B cell (primary cell): ENCODE measurements at regions not wholly inside any gene's neighbourhood (a gene's known extent, or its start where the extent isn't known, plus 50 kb on each side); places are given as distances from the start of the nearest gene placed in this dataset.

Experiments
- ATAC-seq: fragments of 200-7000 bp; cut with Tn5 transposase; one replicate; pipeline ENCODE4 v1.10.0; 2021; ENCODE audit warnings: low read depth, mild to moderate bottlenecking, moderate number of reproducible peaks, moderate library complexity
- CTCF ChIA-PET: fragments of 350-600 bp; sonication (Branson Sonifier 250); formaldehyde crosslinking; loops from one replicate; lab custom pipeline; 2021; ENCODE audit warnings: antibody characterized with exemption, inconsistent platforms; lab: Charles Lee
- POLR2A ChIA-PET: fragments of 350-600 bp; sonication (Branson Sonifier 250); formaldehyde crosslinking; loops from one replicate; lab custom pipeline; 2021; ENCODE audit warnings: antibody characterized with exemption; lab: Charles Lee
- DNase-seq: peaks from one replicate; pipeline ENCODE4 v3.0.0; 2013
- H2AFZ ChIP-seq: 2 replicates; pipeline ENCODE4 v1.6.1; 2012; ENCODE audit warnings: mild to moderate bottlenecking, low read depth, low read length; ENCODE audit not compliant: insufficient read depth, poor library complexity, severe bottlenecking
- H3K27ac ChIP-seq, 2 donors: 1 replicate in 1 of 2; 2 replicates in 1 of 2; pipeline ENCODE4 v1.5.1; 2012 to 2013; ENCODE audit warnings: low read length in 2 of 2, mild to moderate bottlenecking in 2 of 2, moderate library complexity in 1 of 2
- H3K27me3 ChIP-seq, 4 experiments: fragments of 200-600 bp in 1 of 4; sonication (generic) in 1 of 4; replicated peaks in 1 of 4; 1 replicate in 2 of 4; 2 replicates in 2 of 4; pipeline versions ENCODE4 v1.6.1 to v1.7.0; 2013 to 2016; ENCODE audit warnings: low read length in 3 of 4, mild to moderate bottlenecking in 2 of 4, mixed read lengths in 1 of 4, moderate library complexity in 1 of 4; ENCODE audit not compliant: insufficient read depth in 4 of 4, control insufficient read depth in 3 of 4; ENCODE audit errors: control extremely low read depth in 1 of 4
- H3K36me3 ChIP-seq, 2 experiments: replicated peaks in 1 of 2; 1 replicate in 1 of 2; 2 replicates in 1 of 2; pipeline versions ENCODE4 v1.6.1 to v1.7.1; 2013; ENCODE audit warnings: low read length in 1 of 2; ENCODE audit not compliant: insufficient read depth in 2 of 2, control insufficient read depth in 1 of 2; ENCODE audit errors: control extremely low read depth in 1 of 2, extremely low read depth in 1 of 2
- H3K4me1 ChIP-seq, 2 donors: fragments of 200-600 bp in 1 of 2; sonication (generic) in 1 of 2; 1 replicate in 1 of 2; 2 replicates in 1 of 2; pipeline versions ENCODE4 v1.5.1 to v1.6.1; 2013 to 2017; ENCODE audit warnings: low read length in 2 of 2; ENCODE audit not compliant: control insufficient read depth in 2 of 2, insufficient read depth in 2 of 2
- H3K4me2 ChIP-seq: replicated peaks from 2 replicates; pipeline ENCODE3; 2012; ENCODE audit warnings: mild to moderate bottlenecking, low read depth, low read length; ENCODE audit not compliant: poor library complexity, severe bottlenecking
- H3K4me3 ChIP-seq, 5 experiments: fragments of 200-600 bp in 1 of 5; sonication (generic) in 1 of 5; 1 replicate in 3 of 5; 2 replicates in 2 of 5; pipeline versions ENCODE4 v1.5.1 to v1.7.0; 2011 to 2016; ENCODE audit warnings: low read length in 4 of 5, mild to moderate bottlenecking in 4 of 5, low read depth in 2 of 5, control low read depth in 1 of 5, moderate library complexity in 1 of 5; ENCODE audit not compliant: insufficient read depth in 1 of 5; ENCODE audit errors: control extremely low read depth in 1 of 5, extremely low read depth in 1 of 5
- H3K79me2 ChIP-seq: fragments of 200-600 bp; sonication (generic); one replicate; pipeline ENCODE4 v1.6.0; 2016; ENCODE audit warnings: low read length; ENCODE audit not compliant: control insufficient read depth, insufficient read depth
- H3K9ac ChIP-seq: fragments of 200-600 bp; sonication (generic); 2 replicates; pipeline ENCODE4 v1.6.1; 2017; ENCODE audit warnings: mild to moderate bottlenecking, low read length, moderate library complexity
- H3K9me3 ChIP-seq, 3 donors: one replicate each; pipeline versions ENCODE4 v1.6.1 to v1.7.1; 2013; ENCODE audit warnings: low read length in 2 of 3; ENCODE audit not compliant: control insufficient read depth in 2 of 3, insufficient read depth in 1 of 3; ENCODE audit errors: control extremely low read depth in 1 of 3
- H4K20me1 ChIP-seq: 2 replicates; pipeline ENCODE4 v1.6.0; 2012; ENCODE audit warnings: mild to moderate bottlenecking, low read length; ENCODE audit not compliant: insufficient read depth, control insufficient read depth, poor library complexity, severe bottlenecking
- H3K27ac Mint-ChIP-seq: one replicate; pipeline ENCODE4 v1.8.0; 2021; ENCODE audit warnings: mixed read lengths
- H3K27me3 Mint-ChIP-seq: one replicate; pipeline ENCODE4 v1.8.0; 2021; ENCODE audit warnings: mixed read lengths
- H3K4me1 Mint-ChIP-seq: one replicate; pipeline ENCODE4 v1.8.0; 2021; ENCODE audit warnings: mixed read lengths
- H3K4me3 Mint-ChIP-seq: one replicate; pipeline ENCODE4 v1.8.0; 2021; ENCODE audit warnings: mixed read lengths
- H3K9me3 Mint-ChIP-seq: one replicate; pipeline ENCODE4 v1.8.0; 2022; ENCODE audit warnings: mixed read lengths; ENCODE audit not compliant: insufficient read depth
- CTCF ChIP-seq: fragments of 200-600 bp; IDR thresholded peaks from one replicate; pipeline ENCODE4 v1.8.0; 2022; ENCODE audit warnings: antibody characterized with exemption, mild to moderate bottlenecking
- EZH2 ChIP-seq: IDR thresholded peaks from 2 replicates; pipeline ENCODE4 v1.6.1; 2012; ENCODE audit warnings: borderline replicate concordance, low read depth, mild to moderate bottlenecking, moderate library complexity, low read length; ENCODE audit not compliant: insufficient read depth, poor library complexity, severe bottlenecking
- WGBS: methylation state at CpG from one replicate; pipeline ENCODE4 v1.1.5; 2013; ENCODE audit warnings: missing lambda C conversion rate; ENCODE audit not compliant: insufficient coverage; 5-methylcytosine and 5-hydroxymethylcytosine counted together
- intact Hi-C: fragments of 100-400 bp; cut with micrococcal nuclease; formaldehyde crosslinking; loops from one replicate; pipeline ENCODE4 v1.10.0; 2022

DNA sequence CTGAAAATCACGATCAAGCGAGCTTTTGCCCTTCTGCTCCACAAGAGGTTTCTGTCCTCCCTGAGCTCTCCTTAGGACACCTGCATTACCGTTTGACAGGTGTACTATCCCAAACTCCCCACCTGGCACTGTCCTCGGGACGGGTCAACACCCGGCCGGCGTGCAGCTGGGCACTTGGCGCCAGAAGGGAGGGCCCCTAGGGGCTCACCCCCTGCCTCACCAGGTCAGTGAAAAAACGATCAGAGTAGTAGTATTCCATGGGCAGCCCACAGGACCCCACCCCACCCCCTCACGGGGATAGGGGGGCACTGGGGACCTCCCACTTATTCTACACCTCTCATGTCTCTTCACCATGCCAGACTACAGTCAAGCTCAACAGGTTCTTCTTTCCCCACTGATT lies 117.6 kb upstream of the ANKRD30BL start:
- TF ChIP-seq EZH2 (no peak), CTCF (no peak)
- H3K27ac Mint-ChIP-seq = no peak overlapping the region
- H3K27me3 Mint-ChIP-seq = peaks cover 10% of the 10 kb centered on the region
- Histone ChIP-seq H3K9ac (no peak overlapping the region), H3K9me3 (peaks cover 0 to 34% (median 0%) of the 10 kb centered on the region in 3 donors), H3K4me3 (no peak overlapping the region), H3K79me2 (no peaks in the 10 kb centered on the region), H2AFZ (no peak overlapping the region), H3K36me3 (no peaks in the 10 kb centered on the region), H3K4me1 (no peaks in the 10 kb centered on the region), H4K20me1 (no peaks in the 10 kb centered on the region), H3K4me2 (no peak overlapping the region), H3K27me3 (no peaks in the 10 kb centered on the region), H3K27ac (no peak overlapping the region)
- DNase-seq (no peak), ATAC-seq (no peak)
- intact Hi-C loops = no loop called here
- 96% methylated on average over 11 of the region's 11 CpGs for whole genome bisulfite sequencing
- POLR2A ChIA-PET = no interaction called here
- H3K4me1 Mint-ChIP-seq = no peaks in the 10 kb centered on the region
- H3K9me3 Mint-ChIP-seq = peaks cover 6% of the 10 kb centered on the region
- H3K4me3 Mint-ChIP-seq = no peak overlapping the region
- CTCF ChIA-PET = no interaction called here

- H3K36me3 ChIP-seq = no peaks in the 10 kb centered on the region
- H3K4me3 ChIP-seq = no peak overlapping the region
- intact Hi-C loops = no loop called here
- peaks cover 6% of the 10 kb centered on the region for H3K9me3 Mint-ChIP-seq
- H3K27ac ChIP-seq = no peak overlapping the region
- ATAC-seq (no peak), DNase-seq (no peak)
- no peak overlapping the region for H3K9ac ChIP-seq
- H3K27me3 ChIP-seq = no peaks in the 10 kb centered on the region
- CTCF ChIA-PET = no interaction called here
- H3K4me1 ChIP-seq = no peaks in the 10 kb centered on the region
- TF ChIP-seq EZH2 = no peak
- TF ChIP-seq CTCF = no peak
- no peaks in the 10 kb centered on the region for H4K20me1 ChIP-seq
- H3K4me3 Mint-ChIP-seq = no peak overlapping the region
- POLR2A ChIA-PET = no interaction called here
- peaks cover 0 to 29% (median 0%) of the 10 kb centered on the region in 3 donors for H3K9me3 ChIP-seq
- H3K27ac Mint-ChIP-seq = no peak overlapping the region
- no peak overlapping the region for H2AFZ ChIP-seq
- peaks cover 10% of the 10 kb centered on the region for H3K27me3 Mint-ChIP-seq
- WGBS = 97% methylated on average over 20 of the region's 31 CpGs
- H3K4me1 Mint-ChIP-seq = no peaks in the 10 kb centered on the region
- H3K79me2 ChIP-seq = no peaks in the 10 kb centered on the region
- no peak overlapping the region for H3K4me2 ChIP-seq
Observed at GRCh38 chr2:132279930-132280615, 118.3 kb upstream of the ANKRD30BL start.
